ENCODE measurements at regions not wholly inside any gene's neighbourhood (a gene's known extent, or its start where the extent isn't known, plus 50 kb on each side); places are given as distances from the start of the nearest gene placed in this dataset.

DNA sequence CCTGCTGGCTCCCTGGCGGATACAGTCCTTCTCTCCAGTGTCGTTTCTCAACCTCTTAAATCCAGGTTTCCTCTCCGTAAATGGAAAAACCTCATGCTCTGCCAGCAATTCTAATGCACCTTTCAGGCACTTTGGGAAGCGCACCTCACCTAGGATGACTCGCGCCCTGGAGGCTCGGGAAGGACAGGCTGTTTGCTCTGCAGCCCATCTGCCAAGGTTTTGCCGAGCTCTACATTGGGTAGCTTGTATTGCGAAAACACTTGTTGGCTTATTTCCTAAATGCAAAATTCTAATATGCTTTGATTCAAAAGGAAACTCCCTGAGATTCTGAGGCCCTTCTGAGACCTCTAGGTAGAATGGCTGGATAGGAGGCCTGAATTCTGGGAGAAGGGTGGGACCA is 102.6 kb upstream of the MLN start:
- TF ChIP-seq EP300 (IDR thresholded peaks at IDR 0.05), result no peak
- no peak for TF ChIP-seq SREBF2 (IDR thresholded peaks at IDR 0.05)
- TF ChIP-seq, protein P1, sequence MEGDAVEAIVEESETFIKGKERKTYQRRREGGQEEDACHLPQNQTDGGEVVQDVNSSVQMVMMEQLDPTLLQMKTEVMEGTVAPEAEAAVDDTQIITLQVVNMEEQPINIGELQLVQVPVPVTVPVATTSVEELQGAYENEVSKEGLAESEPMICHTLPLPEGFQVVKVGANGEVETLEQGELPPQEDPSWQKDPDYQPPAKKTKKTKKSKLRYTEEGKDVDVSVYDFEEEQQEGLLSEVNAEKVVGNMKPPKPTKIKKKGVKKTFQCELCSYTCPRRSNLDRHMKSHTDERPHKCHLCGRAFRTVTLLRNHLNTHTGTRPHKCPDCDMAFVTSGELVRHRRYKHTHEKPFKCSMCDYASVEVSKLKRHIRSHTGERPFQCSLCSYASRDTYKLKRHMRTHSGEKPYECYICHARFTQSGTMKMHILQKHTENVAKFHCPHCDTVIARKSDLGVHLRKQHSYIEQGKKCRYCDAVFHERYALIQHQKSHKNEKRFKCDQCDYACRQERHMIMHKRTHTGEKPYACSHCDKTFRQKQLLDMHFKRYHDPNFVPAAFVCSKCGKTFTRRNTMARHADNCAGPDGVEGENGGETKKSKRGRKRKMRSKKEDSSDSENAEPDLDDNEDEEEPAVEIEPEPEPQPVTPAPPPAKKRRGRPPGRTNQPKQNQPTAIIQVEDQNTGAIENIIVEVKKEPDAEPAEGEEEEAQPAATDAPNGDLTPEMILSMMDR (IDR thresholded peaks at IDR 0.05), result no peak

All from A549 (cell line).